DND-41 (cell line): ENCODE measurements at regions not wholly inside any gene's neighbourhood (a gene's known extent, or its start where the extent isn't known, plus 50 kb on each side); places are given as distances from the start of the nearest gene placed in this dataset.
"Not testable (repeated sequence)": the region's sequence is repeated elsewhere in the genome, so short reads cannot be mapped to it uniquely, and the experiment has no call there.

Experiments
- ATAC-seq: fragments of 200-7000 bp; cut with Tn5 transposase; 3 replicates; pipeline ENCODE4 v1.9.1; 2021; ENCODE audit warnings: low read depth; ENCODE audit not compliant: insufficient read depth
- DNase-seq: peaks from one replicate; pipeline ENCODE4 v3.0.0-alpha.2; 2020
- H2AFZ ChIP-seq: 2 replicates; pipeline ENCODE4 v1.6.0; 2012; ENCODE audit warnings: low read depth, low read length
- H3K27ac ChIP-seq: 2 replicates; pipeline ENCODE4 v1.5.1; 2012; ENCODE audit warnings: low read length, inconsistent platforms
- H3K27me3 ChIP-seq: fragments of 200-600 bp; sonication (generic); 2 replicates; pipeline ENCODE4 v1.6.0; 2012; ENCODE audit warnings: low read length, mild to moderate bottlenecking, inconsistent platforms; ENCODE audit not compliant: insufficient read depth, poor library complexity
- H3K36me3 ChIP-seq: 2 replicates; pipeline ENCODE4 v1.5.1; 2012; ENCODE audit warnings: low read length, inconsistent platforms; ENCODE audit not compliant: insufficient read depth
- H3K4me1 ChIP-seq: 2 replicates; pipeline ENCODE4 v1.5.1; 2012; ENCODE audit warnings: mild to moderate bottlenecking, low read length; ENCODE audit not compliant: insufficient read depth
- H3K4me2 ChIP-seq: 2 replicates; pipeline ENCODE4 v1.6.0; 2012; ENCODE audit warnings: mild to moderate bottlenecking, moderate library complexity, low read length, inconsistent platforms; ENCODE audit not compliant: insufficient read depth
- H3K4me3 ChIP-seq, 2 experiments: fragments of 200-600 bp in 1 of 2; shearing (Covaris generic) in 1 of 2; 2 replicates each; pipeline ENCODE4 v1.5.1; 2012 to 2016; ENCODE audit warnings: inconsistent platforms in 2 of 2, low read length in 2 of 2, mild to moderate bottlenecking in 2 of 2, low read depth in 1 of 2, moderate library complexity in 1 of 2
- H3K79me2 ChIP-seq: 2 replicates; pipeline ENCODE4 v1.6.0; 2012; ENCODE audit warnings: low read length, inconsistent platforms; ENCODE audit not compliant: insufficient read depth
- H3K9ac ChIP-seq: 2 replicates; pipeline ENCODE4 v1.6.0; 2012; ENCODE audit warnings: low read depth, mild to moderate bottlenecking, inconsistent platforms, low read length, moderate library complexity
- H3K9me3 ChIP-seq: 2 replicates; pipeline ENCODE4 v1.5.1; 2012; ENCODE audit warnings: low read length, moderate library complexity, mild to moderate bottlenecking, inconsistent platforms; ENCODE audit not compliant: insufficient read depth, severe bottlenecking
- H4K20me1 ChIP-seq: 2 replicates; pipeline ENCODE4 v1.6.0; 2012; ENCODE audit warnings: low read length; ENCODE audit not compliant: insufficient read depth
- CTCF ChIP-seq: IDR thresholded peaks from 2 replicates; pipeline ENCODE4 v1.5.1; 2012; ENCODE audit warnings: borderline replicate concordance, low read length, moderate library complexity, mild to moderate bottlenecking; ENCODE audit not compliant: poor library complexity, severe bottlenecking; ENCODE audit errors: extremely low read depth
- EZH2 ChIP-seq: IDR thresholded peaks from 3 replicates; pipeline ENCODE4 v1.6.1; 2012; ENCODE audit warnings: borderline replicate concordance, low read depth, mild to moderate bottlenecking, moderate library complexity, low read length, inconsistent platforms; ENCODE audit not compliant: severe bottlenecking

- H3K79me2 ChIP-seq = no peaks in the 10 kb centered on the region; the same call in 1 of the 2 replicates
- DNase-seq (no peak), ATAC-seq (no peak)
- H3K27me3 ChIP-seq = no peaks in the 10 kb centered on the region
- no peaks in the 10 kb centered on the region for H3K36me3 ChIP-seq
- H3K4me1 ChIP-seq = peaks cover 27% of the 10 kb centered on the region
- TF ChIP-seq EZH2 (no peak), CTCF (no peak)
- H2AFZ ChIP-seq = no peak overlapping the region
- no peak overlapping the region for H3K27ac ChIP-seq
- no peaks in the 10 kb centered on the region for H3K9me3 ChIP-seq
- H4K20me1 ChIP-seq = 0 out of 2 replicates have a peak, but pooled peaks cover 3% of the 10 kb centered on the region
- no peak overlapping the region for H3K9ac ChIP-seq
- no peak overlapping the region for H3K4me2 ChIP-seq
- H3K4me3 ChIP-seq = no peak overlapping the region
Observed at GRCh38 chr21:31424058-31424457, 80.0 kb upstream of the TIAM1 start.

- Histone ChIP-seq H2AFZ (no peak overlapping the region), H3K79me2 (no peaks in the 10 kb centered on the region; the same call in 1 of the 2 replicates), H3K27me3 (no peaks in the 10 kb centered on the region), H3K4me1 (peaks cover 5% of the 10 kb centered on the region), H4K20me1 (0 out of 2 replicates have a peak, but pooled peaks cover 3% of the 10 kb centered on the region), H3K9me3 (no peaks in the 10 kb centered on the region), H3K4me2 (no peak overlapping the region), H3K36me3 (no peaks in the 10 kb centered on the region), H3K27ac (no peak overlapping the region), H3K9ac (no peak overlapping the region), H3K4me3 (no peak overlapping the region)
- TF ChIP-seq CTCF = no peak
- no peak for TF ChIP-seq EZH2
- DNase-seq (no peak), ATAC-seq (no peak)
Observed at GRCh38 chr21:31420988-31421387, 76.9 kb upstream of the TIAM1 start.

- Histone ChIP-seq H3K27me3 (no peaks in the 10 kb centered on the region), H3K9me3 (no peaks in the 10 kb centered on the region), H3K4me3 (no peak overlapping the region), H3K9ac (no peak overlapping the region), H3K79me2 (no peaks in the 10 kb centered on the region; the same call in 1 of the 2 replicates), H2AFZ (no peak overlapping the region), H4K20me1 (0 out of 2 replicates have a peak, but pooled peaks cover 3% of the 10 kb centered on the region), H3K4me1 (no peaks in the 10 kb centered on the region), H3K36me3 (no peaks in the 10 kb centered on the region), H3K27ac (no peak overlapping the region), H3K4me2 (no peak overlapping the region)
- ATAC-seq = no peak
- no peak for DNase-seq
- no peak for TF ChIP-seq EZH2
- no peak for TF ChIP-seq CTCF
Observed at GRCh38 chr21:31420354-31420753, 76.3 kb upstream of the TIAM1 start.

- Histone ChIP-seq H3K9me3 (no peaks in the 10 kb centered on the region), H3K4me2 (no peak overlapping the region), H3K9ac (no peak overlapping the region), H3K27ac (no peak overlapping the region), H3K4me1 (no peaks in the 10 kb centered on the region), H3K79me2 (no peaks in the 10 kb centered on the region; the same call in 1 of the 2 replicates), H3K36me3 (no peaks in the 10 kb centered on the region), H2AFZ (no peak overlapping the region), H4K20me1 (0 out of 2 replicates have a peak, but pooled peaks cover 3% of the 10 kb centered on the region), H3K4me3 (no peak overlapping the region), H3K27me3 (no peaks in the 10 kb centered on the region)
- DNase-seq (no peak), ATAC-seq (no peak)
- TF ChIP-seq EZH2 = no peak
- TF ChIP-seq CTCF = no peak
Observed at GRCh38 chr21:31418377-31419001, 74.4 kb upstream of the TIAM1 start.

GRCh38 chr21:31417214-31417613 is 73.2 kb upstream of the TIAM1 start:
- H3K9me3 ChIP-seq, H3K79me2 ChIP-seq, H3K4me1 ChIP-seq, H4K20me1 ChIP-seq, H3K4me2 ChIP-seq, H3K27ac ChIP-seq, H2AFZ ChIP-seq, H3K27me3 ChIP-seq, H3K9ac ChIP-seq, H3K4me3 ChIP-seq, DNase-seq, ATAC-seq, H3K36me3 ChIP-seq: not testable (repeated sequence)
